ENCODE measurements at regions not wholly inside any gene's neighbourhood (a gene's known extent, or its start where the extent isn't known, plus 50 kb on each side); places are given as distances from the start of the nearest gene placed in this dataset.
A peak's percentile ranks its signal among the peaks of the same experiment; 100 is the strongest.
"Not testable (repeated sequence)": the region's sequence is repeated elsewhere in the genome, so short reads cannot be mapped to it uniquely, and the experiment has no call there.

DNA sequence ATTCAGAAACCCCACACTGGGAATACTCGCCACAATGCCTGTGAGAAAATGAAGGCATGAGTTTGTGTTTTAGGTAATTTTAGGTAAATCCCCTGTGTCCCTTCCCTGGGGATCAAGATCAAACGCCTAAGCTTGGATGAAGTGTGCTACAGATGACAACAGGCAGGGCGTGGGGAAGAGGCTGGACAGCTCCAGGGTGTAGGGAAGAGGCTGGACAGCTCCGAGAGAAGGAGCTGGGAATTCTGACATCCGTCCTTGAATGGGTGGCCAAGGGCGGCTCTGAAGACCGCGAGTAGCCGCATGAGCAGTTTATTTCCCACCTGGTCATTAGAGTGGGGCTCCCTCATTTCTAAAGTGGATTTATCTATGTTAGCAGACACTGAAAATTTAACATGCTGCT is 109.7 kb downstream of the RAMP3 start:
- peak in 2 of 3 donors; percentile 6 to 30 for DNase-seq

DNA sequence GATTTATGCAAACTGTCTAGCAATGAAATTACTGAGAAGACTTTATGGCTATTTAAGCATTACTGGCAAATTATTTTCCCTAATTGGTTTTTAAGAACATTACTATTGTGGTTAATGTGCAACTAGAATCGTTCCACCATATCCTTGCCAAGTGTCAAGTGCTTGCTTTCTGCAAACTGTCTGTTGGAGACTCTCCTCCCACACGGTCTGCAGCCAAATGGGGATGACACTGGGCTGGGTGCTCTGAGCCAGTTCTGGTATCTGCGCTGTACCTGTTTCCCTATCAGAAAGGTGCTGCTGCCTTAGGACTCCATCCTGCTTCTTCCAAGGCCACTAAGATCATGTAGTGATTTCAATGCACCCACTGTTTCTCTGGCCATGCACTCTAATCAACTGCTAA is 110.4 kb downstream of the RAMP3 start:
- DNase-seq, result no peak

DNA sequence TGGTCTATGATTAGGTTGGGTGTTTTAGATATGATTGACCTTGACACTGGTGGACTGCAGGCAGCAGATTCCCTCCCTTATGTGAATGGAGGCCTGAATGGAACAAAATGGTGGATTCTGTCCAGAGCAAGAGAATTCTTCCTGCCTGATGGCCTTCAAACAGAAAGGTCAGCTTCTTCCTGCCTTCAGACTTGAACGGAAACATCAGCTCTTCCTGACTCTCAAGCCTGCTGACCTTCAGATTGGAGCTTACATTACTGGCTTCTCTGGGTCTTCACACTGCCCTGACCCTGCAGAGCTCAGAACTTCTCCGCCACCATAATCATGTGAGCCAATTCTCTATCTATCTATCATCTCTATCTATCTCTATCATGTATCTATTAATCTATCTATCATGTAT is 111.6 kb downstream of the RAMP3 start:
- DNase-seq, result no peak

DNA sequence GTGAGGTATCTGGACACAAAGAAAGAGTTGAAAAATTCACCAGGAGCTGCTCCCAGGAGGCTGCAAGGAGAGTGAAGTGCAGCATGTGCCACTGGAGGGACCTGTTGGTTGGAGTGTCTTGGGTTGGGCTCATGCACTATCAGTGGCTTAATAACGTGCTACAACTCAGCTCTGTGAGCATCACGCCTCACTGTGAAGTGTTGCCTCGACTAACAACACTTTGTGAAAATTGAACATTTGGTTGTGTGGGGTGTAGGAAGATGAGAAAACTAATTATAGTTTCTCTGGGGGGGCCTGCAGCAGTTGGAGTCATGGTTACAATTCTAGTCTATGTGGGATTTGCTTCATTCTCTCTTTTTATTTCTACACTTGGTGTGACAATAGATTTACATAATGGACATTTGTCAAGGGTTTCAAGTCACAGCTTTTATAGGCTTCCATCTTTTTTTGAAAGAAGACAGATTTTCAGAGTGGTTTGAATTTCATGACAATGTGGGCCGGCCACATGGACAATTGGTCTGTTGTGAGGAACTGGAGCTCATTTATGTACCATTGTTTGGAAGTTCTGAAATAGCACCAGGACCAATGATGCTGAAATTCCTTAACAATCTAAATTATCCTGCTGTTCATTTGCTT is 121.3 kb downstream of the RAMP3 start:
- DNase-seq, result no peak

DNA sequence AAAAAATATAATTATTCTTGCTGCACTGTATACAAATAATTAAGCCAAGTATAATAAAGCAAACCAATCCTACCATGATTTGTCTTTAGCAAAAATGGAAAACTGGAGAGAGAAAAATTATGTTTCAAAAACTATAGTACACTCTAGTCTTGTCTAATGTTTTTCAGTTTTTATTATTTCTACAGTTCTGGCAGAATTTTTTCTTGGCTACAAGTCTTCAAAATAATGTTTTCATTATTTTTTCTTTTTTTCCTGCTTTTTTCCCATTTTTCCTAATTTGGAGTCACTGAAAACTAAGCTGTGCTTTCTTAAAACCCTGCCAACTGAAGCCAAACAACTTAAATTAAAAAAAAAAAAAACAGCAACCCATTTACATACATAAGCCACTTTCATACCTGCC is 132.0 kb downstream of the RAMP3 start:
- DNase-seq, result peak in 1 of 3 donors; percentile 9

DNA sequence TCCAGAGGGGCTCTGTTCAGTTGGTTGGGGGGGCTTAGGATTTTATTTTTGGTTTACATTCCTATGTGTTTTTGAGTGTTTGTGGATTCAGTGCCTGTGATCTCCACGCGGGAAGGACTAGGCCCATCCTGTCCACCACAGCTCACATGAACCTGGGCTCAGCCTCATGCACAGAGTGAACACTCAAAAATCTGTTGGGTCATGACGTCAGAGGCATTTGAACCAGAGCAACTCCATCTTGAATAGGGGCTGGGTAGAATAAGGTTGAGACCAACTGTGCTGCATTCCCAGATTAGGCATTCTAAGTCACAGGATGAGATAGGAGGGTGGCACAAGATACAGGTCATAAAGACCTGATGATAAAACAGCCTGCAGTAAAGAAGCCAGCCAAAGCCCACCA is 133.3 kb downstream of the RAMP3 start:
- no peak for DNase-seq

DNA sequence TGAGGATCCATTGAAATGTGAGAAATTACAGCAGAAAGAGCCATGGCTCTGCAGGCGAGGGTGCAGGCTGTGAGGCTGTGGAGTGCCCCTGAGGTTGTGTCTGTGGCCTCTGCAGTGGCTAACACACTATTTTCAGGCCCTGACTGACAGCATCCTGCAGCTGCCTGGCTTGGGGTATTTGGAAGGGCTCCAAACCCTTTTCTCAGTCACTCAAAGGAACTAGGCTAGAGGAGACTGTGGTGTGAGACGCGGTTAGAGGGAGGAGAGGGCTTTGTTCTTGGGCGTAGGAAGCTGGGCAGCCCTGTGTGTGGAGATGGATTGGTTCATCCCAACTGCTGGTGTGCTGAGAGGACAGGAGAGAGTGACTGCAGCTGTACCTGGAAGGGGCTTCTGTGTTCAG is 134.9 kb downstream of the RAMP3 start:
- peak; percentile 18 to 39 (median 23) for DNase-seq

DNA sequence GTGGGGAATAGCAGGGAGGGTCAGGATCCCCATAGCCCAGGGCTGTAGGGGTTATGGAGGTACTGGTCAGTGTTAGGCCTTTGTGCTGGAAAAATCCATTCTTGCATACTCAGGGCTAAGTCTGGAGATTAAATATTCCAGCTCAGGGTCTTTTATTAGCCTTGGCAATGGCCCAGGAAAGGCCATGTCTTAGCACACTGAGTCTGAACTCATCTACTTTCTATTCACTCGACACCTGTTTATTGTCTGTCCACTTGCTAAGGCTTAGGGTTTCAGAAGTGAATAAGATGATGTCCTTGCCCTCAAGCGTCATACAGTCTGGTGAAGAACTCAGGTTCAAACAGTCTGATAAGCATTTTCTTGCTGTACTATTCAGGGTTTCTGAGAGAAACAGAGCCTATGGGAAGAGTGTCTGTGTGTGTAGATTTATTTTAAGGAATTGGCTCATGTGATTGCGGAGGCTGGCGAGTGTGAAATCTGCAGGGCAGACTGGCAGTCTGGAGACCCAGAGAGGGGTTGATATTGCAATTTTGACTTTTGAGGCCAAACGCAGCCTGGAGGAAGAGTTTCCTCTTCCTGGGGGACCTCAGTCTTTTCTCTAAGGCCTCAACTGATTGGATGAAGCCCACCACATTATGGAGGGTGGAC is 135.8 kb downstream of the RAMP3 start:
- peak in 1 of 3 donors; percentile 8 for DNase-seq

DNA sequence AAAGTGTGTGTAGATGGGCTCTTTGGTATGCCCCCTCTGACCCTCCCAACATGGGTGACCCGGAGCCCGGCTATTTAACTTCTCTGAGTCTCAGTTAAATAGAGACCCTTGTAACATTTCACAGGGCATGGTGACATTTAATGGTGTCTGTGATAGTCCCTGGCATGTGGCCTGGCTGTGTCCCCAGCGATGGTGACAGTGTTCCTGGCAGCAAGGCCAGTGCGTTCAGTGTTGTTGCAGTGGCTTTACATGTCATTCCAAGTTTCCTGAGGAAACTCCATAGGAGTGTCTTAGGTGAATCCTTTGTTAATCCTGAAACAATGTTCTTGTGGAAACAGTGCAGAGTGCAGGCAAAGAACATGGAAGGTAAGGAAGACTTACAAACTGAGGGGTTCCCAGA is 137.0 kb downstream of the RAMP3 start:
- no peak for DNase-seq

DNA sequence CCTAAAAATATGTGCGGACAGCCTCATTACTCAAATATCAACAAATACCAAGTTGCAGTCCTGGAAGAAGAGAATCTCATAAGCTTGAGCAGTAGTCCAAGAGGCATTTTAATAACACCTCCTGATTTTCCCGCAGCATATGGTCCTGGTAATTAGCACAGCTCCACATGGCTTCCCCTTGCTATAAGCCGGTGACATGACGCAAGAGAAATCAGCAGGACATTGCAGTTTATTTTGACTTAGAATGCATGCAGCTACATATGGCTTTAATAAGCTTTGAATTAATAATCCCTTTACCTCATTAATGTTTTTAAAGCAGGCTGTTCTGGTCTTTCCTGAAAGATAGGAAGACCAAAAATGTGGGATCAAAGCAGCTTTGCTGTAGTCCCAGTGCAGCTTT is 137.6 kb downstream of the RAMP3 start:
- no peak for DNase-seq

DNA sequence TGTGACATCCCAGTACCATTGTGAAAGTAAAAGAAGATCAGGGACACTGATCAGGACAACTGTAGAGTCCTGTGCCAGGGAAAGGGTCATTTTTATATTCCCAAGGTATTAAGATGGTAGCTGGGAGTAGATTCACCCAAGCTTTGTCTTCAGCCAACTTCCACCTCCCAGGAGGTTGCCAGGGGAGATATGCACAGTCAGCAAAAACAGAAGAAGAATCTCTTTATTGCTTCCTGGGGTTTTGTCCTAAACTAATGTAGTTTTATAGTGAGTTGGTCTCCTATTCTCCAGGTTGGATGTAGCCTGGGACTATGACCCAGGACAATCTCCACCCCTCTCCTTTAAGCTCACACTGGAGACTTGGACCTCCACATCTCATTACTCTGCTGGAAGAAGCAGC is 139.2 kb downstream of the RAMP3 start:
- DNase-seq, result no peak

DNA sequence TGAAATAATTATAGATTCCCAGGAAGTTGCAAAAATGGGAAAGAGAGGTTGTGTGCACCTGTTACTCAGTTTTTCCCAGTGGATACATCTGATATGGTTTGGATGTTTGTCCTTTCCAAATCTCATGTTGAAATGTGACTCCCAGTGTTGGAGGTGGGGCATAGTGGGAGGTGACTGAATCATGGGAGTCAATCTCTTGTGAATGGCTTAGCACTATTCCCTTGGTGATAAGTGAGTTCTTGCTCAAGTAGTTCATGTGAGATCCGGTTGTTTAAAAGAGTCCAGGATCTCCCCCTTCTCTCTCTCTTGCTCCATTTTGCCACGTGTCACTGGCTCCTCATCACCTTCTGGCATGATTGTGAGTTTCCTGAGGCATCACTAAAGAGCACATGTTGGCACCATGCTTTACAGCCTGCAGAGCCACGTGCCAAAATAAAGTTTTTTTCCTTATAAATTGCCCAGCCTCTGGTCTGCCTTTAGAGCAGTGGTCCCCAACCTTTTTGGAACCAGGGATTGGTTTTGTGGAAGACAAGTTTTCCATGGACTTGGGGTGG is 149.2 kb downstream of the RAMP3 start:
- DNase-seq, result no peak

DNA sequence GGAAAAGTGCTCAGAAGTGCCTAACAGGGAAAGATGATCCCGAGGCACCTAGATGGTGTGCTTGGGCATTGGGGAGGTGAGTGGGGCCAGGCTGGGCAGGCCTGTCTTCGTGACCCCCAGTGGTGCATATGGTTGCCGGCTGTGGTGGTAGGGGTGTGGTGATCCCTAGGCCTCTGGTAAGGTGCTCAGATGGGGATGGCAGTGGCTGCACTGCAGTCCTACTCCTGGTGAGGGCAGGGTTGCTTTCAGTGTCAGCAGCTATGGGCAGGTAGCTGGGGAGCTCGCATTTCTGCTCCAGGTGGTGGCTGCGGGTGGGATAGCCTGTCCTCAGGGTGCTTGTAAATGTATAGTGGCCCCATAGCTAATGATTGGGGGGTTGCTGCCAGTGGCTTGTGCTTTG is 154.0 kb downstream of the RAMP3 start:
- no peak for DNase-seq

DNA sequence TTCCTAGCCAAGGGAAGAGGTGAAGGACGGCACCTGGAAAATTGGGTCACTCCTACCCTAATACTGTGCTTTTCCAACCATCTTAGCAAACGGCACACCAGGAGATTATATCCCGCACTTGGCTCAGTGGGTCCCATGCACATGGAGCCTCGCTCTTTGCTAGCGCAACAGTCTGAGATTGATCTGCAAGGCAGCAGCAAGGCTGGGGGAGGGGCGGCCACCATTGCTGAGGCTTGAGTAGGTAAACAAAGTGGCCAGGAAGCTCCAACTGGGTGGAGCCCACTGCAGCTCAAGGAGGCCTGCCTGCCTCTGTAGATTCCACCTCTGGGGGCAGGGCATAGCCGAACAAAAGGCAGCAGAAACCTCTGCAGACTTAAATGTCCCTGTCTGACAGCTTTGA is 157.9 kb downstream of the RAMP3 start:
- not testable (repeated sequence) for DNase-seq

DNA sequence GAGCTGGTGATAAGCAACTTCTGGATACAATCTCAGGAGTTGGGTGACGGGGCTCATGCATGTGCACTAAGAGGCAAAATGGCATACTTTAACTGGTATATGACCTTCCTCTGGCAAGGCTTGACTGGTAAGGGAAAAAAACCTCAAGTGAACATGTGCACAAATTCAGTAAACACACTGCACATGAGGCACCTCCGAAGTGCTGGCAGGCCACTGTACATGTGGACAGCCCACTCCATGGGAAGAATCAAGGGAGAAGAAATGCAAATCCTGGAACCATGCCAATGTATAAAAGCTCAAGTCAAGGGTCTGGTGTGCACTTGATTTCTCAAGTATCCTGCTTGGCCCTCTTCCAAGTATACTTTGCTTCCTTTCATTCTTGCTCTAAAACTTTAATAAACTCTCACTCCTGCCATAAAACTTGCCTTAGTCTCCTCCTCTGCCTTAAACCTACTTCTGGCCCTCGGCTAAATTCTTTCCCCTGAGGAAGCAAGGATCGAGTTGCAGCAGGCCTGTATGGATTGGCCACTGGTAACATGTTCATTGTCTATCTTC is 167.2 kb downstream of the RAMP3 start:
- DNase-seq, result peak in 1 of 3 donors; percentile 17

DNA sequence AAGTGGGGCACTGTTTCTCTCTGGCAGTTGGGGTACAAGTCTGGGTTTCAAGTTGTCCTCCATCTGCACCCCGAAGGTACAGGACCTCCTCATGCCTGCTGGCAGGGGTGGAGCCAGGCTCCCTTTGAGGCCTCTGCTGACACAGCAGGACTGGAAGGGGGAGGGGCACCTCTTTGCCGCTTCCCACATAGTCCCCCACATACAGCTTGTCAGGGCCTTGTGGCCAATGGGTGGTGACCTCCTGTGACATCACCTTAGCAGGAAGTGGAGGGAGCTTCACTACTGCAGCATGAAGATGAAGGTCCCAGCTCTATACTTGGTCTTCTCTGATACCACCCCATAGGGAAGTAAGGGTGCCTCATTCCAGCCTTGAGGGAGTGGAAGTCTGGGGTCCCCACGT is 167.8 kb downstream of the RAMP3 start:
- DNase-seq, result no peak

DNA sequence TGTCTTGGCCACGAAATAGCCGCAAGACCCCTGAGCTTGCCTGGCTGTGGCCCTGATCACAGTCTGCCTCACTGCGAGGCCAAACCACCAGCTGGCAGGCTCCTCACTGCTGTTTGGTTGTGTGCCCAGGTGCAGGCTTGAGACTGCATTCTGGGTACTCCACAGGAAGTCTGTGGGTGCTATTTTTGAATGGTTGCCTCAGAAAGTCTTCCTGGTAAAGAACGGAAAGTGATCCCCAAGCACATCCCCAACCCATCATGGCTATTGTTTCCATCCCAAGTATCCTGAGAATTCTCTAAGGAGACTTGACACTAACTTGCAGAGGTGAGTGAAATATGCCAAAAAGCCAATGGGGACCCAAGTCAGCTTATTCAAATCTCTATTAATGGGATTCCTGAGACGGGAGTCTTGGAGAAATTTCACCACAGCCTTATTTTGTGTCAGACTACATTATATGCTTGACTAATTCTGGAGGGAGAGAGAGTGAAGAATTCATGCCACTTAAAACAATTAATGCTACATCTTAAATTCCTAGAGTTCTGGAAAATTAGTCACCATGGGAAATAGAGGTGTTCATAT is 170.9 kb downstream of the RAMP3 start:
- DNase-seq, result peak in 1 of 3 donors; percentile 20

DNA sequence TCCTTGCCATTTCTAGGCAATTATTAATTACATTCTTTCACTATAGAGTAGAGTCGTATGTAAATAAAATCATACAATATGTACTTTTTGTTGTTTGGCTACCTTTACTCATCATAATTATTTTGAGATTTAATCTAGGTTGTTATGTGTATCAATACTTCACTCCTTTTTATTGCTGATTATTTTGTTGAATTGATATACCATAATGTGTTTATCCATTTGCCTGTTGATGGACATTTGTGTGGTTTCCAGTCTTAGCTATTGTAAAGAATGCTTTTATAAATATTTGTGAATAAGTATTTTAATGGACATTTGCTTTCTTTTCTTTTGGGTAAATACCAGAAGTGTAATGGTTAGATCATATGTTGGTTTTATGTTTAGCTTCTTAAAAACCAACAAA is 174.0 kb downstream of the RAMP3 start:
- DNase-seq, result no peak

DNA sequence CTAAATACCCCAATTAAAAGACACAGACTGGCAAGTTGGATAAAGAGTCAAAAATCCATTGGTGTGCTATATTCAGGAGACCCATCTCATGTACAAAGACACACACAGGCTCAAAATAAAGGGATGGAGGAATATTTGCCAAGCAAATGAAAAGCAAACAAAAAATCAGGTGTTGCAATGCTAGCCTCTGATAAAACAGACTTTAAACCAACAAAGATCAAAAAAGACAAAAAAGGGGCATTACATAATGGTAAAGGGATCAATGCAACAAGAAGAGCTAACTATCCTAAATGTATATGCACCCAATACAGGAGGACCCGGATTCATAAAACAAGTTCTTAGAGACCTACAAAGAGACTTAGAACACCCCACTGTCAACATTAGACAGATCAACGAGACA is 177.4 kb downstream of the RAMP3 start:
- DNase-seq, result not testable (repeated sequence)

DNA sequence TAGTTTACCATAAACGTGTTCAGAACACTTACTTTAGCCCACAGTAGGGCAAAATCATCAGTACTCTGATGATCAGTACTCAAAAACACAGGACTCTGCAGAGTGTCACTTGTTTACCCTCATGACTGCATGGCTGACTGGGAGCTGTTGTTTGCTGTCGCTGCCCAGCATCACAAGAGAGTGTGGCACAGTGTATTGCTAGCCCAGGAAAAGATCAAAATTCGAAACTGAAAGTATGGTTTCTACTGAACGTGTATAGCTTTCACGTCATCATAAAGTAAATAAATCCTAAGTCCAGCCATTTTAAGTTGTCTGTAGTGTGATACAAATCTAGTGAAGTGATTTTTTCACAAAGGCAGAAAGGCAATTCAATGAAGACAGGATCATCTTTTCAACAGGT is 184.6 kb downstream of the RAMP3 start:
- DNase-seq, result no peak

DNA sequence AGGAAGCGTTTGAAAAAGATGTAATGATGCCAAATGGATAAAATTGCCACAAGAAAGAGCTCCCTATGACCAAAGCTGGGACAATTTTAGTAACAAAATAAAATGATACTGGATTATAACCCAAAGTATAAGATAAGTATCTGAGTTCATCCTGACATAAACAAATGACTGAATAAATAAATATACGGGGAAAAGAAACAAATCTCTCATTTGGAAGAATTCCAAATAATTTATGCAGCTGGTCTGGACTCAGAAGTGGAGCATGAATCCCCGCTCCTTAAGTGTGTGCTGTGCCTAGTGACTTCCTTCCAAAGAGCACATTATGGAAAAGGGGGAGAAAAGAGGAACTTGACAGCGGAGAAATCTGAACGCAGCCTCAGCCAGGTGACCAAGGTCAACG is 186.2 kb downstream of the RAMP3 start:
- peak in 1 of 3 donors; percentile 50 for DNase-seq

DNA sequence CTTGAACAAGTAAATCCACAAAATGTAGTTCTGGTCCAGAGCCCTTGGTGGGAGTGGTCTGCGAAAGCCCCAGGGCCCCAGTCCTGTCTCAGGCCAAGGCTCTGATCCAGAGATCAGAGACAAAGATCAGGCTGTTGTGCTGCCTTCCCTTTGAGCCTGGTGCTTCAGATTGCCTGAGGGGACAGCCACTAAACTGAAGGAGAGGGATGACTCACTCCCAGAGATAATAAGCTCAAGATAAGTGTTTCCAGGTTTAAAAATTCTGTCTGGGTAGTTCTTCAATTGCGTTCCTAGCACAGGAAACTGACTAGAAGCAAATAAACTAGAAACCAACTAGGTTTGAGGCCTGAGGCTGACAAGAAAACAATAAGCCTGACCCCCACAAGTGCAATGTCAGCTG is 190.2 kb downstream of the RAMP3 start:
- DNase-seq, result peak in 1 of 3 donors; percentile 23

DNA sequence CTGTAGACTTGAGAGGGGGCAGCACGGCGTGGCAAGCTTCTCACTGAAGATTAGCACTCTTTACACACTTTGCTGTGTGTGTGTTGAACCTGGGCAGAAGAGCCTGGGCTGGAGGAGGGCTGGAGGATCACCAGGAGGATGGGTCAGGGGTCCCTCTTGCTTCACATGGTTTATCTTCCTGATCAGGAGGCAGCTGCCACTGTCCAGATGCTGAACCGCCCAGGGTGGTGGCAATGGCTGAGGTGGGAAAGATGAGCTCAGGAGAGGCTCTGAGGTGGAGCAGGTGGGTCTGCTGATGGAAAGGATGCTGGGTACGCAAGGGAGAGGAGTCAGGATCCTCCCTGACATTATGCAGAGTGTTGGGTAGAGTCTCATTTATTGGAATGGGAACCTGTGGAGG is 191.5 kb downstream of the RAMP3 start:
- DNase-seq, result no peak

Measured in muscle of back (tissue), 3 donors.